BJ (cell line): ENCODE measurements at regions not wholly inside any gene's neighbourhood (a gene's known extent, or its start where the extent isn't known, plus 50 kb on each side); places are given as distances from the start of the nearest gene placed in this dataset.

ENCODE experiments used
- CTCF ChIA-PET: fragments of 350-600 bp; formaldehyde crosslinking; extraction: SDS; loops from one replicate; lab custom pipeline; 2021; ENCODE audit warnings: antibody characterized with exemption, inconsistent platforms; lab: Yijun Ruan, JAX
- POLR2A ChIA-PET: fragments of 300-600 bp; sonication (Branson Sonifier 250); formaldehyde crosslinking; extraction: SDS; loops from one replicate; lab custom pipeline; 2021; ENCODE audit warnings: antibody characterized with exemption; lab: Charles Lee
- DNase-seq: peaks from one replicate; pipeline ENCODE4 v3.0.0-alpha.2; 2011; ENCODE audit warnings: low read depth
- H3K27me3 ChIP-seq: 2 replicates; pipeline ENCODE4 v1.6.0; 2011; ENCODE audit warnings: low read length; ENCODE audit not compliant: control insufficient read depth, insufficient read depth
- H3K36me3 ChIP-seq: 2 replicates; pipeline ENCODE4 v1.5.1; 2011; ENCODE audit warnings: low read length; ENCODE audit not compliant: control insufficient read depth, insufficient read depth
- H3K4me3 ChIP-seq: 2 replicates; pipeline ENCODE4 v1.5.1; 2011; ENCODE audit warnings: low read depth, mild to moderate bottlenecking, control low read depth, low read length
- CTCF ChIP-seq: IDR thresholded peaks from 2 replicates; pipeline ENCODE4 v1.5.1; 2011; ENCODE audit warnings: low read depth, mild to moderate bottlenecking, control low read depth, inconsistent platforms, low read length, moderate library complexity; ENCODE audit not compliant: insufficient read depth

- Histone ChIP-seq H3K4me3 (no peak overlapping the region), H3K36me3 (no peaks in the 10 kb centered on the region), H3K27me3 (no peaks in the 10 kb centered on the region)
- no peak for TF ChIP-seq CTCF
- ChIA-PET POLR2A (no interaction called here), CTCF (no interaction called here)
- DNase-seq = no peak
These were observed 147.0 kb upstream of the SLC13A1 start for GRCh38 chr7:123346766-123347165.

GRCh38 chr7:123343611-123344010, 143.8 kb upstream of the SLC13A1 start:
- Histone ChIP-seq H3K27me3 (no peaks in the 10 kb centered on the region), H3K4me3 (no peak overlapping the region), H3K36me3 (no peaks in the 10 kb centered on the region)
- no peak for DNase-seq
- TF ChIP-seq CTCF = no peak
- CTCF ChIA-PET = no interaction called here
- POLR2A ChIA-PET = no interaction called here

GRCh38 chr7:123341102-123341501, 141.3 kb upstream of the SLC13A1 start:
- TF ChIP-seq CTCF = no peak
- DNase-seq = no peak
- Histone ChIP-seq H3K36me3 (no peaks in the 10 kb centered on the region), H3K27me3 (no peaks in the 10 kb centered on the region), H3K4me3 (no peak overlapping the region)
- ChIA-PET CTCF (no interaction called here), POLR2A (no interaction called here)

- CTCF ChIA-PET = no interaction called here
- H3K27me3 ChIP-seq = no peaks in the 10 kb centered on the region
- no peak overlapping the region for H3K4me3 ChIP-seq
- H3K36me3 ChIP-seq = no peaks in the 10 kb centered on the region
- POLR2A ChIA-PET = no interaction called here
- no peak for TF ChIP-seq CTCF
- DNase-seq = no peak
These were observed 138.9 kb upstream of the SLC13A1 start for GRCh38 chr7:123338688-123339087.

GRCh38 chr7:123329988-123330643, 130.3 kb upstream of the SLC13A1 start:
- DNase-seq = no peak
- ChIA-PET CTCF (no interaction called here), POLR2A (no interaction called here)
- Histone ChIP-seq H3K36me3 (no peaks in the 10 kb centered on the region), H3K27me3 (no peaks in the 10 kb centered on the region), H3K4me3 (no peak overlapping the region)
- no peak for TF ChIP-seq CTCF
